Epidermal melanocyte (primary cell): ENCODE measurements at regions not wholly inside any gene's neighbourhood (a gene's known extent, or its start where the extent isn't known, plus 50 kb on each side); places are given as distances from the start of the nearest gene placed in this dataset.
"Not testable (repeated sequence)": the region's sequence is repeated elsewhere in the genome, so short reads cannot be mapped to it uniquely, and the experiment has no call there.

ENCODE experiments used
- DNase-seq: peaks from one replicate; pipeline ENCODE4 v3.0.0; 2011; ENCODE audit warnings: low spot score; ENCODE audit not compliant: insufficient read length

GRCh38 chr2:147141930-147142329, 702.9 kb upstream of the ACVR2A start:
- no peak for DNase-seq

GRCh38 chr2:147139732-147140131, 705.1 kb upstream of the ACVR2A start:
- not testable (repeated sequence) for DNase-seq

GRCh38 chr2:147137711-147138110, 707.1 kb upstream of the ACVR2A start:
- no peak for DNase-seq

- DNase-seq: no peak
Measured at GRCh38 chr2:147135376-147135775, 709.5 kb upstream of the ACVR2A start.

DNA sequence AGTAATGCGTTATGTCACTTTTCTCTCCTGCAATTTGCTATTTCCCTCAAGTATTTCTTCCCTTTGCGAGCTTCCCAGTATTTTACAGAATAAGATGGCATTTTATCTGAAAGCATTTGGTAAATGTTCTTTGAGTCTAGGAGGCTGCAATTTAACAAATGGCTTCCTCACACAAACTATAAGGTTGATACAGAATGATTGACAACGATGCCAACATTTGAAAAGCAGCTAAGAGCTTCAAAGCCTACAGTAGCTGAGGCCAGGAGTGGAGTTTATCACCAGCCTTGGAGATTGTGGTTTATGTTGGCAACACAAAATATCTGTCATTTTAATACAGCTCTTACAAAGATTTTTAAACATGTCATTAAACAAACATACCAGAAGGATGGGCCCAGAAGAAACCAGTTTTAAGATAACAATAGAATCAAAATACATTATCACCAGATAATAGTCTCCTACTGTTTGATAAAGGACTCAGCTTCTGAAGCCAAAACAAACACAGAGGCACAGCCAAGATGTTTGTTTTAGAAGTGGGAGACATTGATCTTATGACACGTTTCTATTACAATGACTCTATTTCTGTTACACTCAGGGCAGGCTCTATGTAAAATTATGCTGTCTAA, 711.4 kb upstream of the ACVR2A start:
- no peak for DNase-seq

- no peak for DNase-seq
Measured at GRCh38 chr2:147125145-147125544, 719.7 kb upstream of the ACVR2A start.

DNA sequence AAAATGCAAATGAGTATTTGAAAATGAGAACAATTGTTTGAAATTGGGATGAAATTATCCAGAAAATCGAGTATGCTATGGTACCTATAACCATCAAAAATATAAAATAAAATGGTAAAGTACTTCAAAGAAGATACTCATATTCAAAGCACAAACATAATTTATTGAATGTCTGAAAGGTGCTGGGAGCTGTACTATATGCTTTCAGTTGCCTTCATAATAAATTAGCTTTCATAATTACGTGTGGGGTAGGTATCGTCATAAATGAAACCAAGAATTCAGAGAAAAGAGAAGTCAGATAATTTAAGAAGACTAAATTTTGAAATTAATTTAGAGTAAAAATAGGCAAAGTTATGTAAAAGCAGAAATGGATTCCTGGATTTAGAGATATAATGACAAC, 721.9 kb upstream of the ACVR2A start:
- no peak for DNase-seq

- DNase-seq: no peak
Measured at GRCh38 chr2:147110962-147111361, 733.9 kb upstream of the ACVR2A start.

DNA sequence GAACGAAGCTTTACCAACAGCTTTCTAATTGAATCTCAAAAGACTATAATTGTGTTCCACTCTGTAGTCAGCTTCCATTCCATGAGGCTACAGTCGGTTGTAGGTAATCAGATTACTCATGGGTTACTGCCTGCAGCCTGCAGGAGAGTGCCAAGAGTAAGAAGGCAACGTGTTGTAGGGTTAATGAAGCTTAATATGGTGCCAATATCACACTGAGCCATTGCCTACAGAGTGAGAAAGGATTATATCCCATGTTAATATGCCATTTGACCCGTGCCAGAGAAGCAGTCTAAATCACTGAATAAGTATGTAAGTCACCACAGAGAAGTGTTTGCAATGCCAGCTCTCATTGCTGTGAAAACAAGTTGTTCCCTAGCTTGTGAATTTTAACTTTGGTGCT, 734.5 kb upstream of the ACVR2A start:
- no peak for DNase-seq

DNA sequence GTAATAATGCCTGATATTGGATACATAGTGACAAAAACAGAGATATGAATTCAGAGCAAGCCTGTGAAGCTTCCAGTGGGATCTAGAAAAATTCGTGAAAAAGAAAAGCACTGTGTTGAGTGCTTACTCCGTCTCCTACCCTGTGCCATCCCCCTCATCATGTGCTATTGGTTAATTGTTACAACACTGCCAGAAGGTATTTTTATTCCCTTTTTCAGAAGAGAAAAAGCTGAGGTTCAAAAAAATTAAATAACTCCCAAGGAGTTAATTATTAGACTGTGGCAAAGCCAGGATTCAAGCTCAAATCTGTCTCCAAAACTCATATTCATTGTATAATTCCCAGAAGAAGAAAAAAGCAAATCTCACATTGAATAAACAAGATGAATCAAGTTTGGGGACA, 735.5 kb upstream of the ACVR2A start:
- no peak for DNase-seq

GRCh38 chr2:147108548-147108947, 736.3 kb upstream of the ACVR2A start:
- no peak for DNase-seq

DNA sequence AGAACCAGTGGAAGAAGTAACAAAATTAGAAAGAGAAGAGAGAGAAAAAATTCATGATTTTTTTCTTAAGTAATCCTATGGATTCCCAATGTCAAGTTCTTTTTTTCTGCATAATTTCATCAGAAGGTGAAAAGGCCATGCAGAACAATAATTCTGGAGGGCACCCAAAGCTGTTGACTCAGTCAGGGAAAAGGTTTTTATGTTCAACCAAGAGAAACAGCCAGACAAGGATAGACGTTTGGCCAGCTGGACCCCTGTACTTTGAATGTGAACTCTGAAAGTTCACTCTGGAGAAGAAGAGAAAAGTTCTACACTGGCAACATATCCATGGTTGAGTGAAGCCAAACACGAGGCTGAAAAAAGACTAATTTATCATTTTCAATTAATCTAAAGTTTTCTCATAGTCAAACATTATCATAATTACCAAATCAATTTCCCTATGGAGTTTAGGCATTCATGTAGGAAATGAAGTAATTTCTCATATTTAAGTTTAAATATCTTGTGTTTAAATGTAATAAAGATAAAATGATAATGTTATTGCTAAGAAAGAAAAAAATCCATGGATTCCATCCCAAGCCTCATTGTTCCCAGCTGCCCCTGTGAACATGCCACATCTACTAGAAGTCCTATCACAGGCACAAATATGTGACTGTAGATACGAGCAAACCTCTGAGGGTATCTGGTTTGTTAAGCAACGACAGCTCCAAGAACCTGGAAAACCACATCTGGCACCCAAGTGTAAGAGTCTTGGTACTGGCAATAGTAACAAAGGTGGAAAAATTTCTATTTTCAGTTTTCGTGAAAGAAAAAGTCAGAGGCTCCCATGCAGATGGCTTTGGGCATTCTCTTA, 742.7 kb upstream of the ACVR2A start:
- DNase-seq: no peak

GRCh38 chr2:147100406-147101035, 744.3 kb upstream of the ACVR2A start:
- DNase-seq: no peak

DNA sequence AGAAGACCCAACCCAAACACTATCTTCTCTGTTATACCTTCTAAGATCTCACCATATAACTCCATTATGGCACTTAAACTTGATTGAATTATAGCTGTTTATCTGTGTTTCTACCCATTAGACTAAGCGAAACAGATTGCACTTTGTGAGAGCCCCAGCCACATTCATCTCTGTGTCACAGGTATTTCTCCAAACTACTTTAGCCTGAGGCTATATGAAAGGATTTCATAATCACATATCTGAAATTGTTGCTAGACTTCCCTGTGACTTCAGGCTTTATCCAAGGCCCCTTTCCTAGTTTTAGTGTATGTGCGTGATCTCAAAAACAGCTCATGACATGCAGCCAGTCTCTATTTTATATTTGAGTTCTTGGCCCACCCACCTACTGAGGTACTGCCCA, 745.0 kb upstream of the ACVR2A start:
- no peak for DNase-seq

GRCh38 chr2:147098940-147099339, 745.9 kb upstream of the ACVR2A start:
- DNase-seq: no peak

DNA sequence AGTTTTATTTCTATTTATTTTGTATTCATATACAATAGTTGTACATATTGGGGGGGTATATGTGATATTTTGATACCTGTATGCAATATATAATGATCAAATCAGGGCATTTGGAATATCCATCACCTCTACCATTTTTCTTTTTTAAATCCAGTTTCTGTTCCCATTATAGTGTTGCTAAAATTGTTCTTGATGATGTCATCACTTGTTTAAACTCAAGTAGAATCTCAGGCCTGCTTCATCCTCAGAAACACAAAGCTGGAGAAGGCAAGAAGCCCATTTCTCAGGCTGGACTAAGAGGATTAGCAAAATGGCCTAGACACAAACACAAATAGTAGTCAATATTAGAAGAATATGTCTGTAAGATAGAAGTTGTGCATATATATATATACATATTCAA, 747.1 kb upstream of the ACVR2A start:
- no peak for DNase-seq

GRCh38 chr2:147096671-147097070, 748.2 kb upstream of the ACVR2A start:
- DNase-seq: no peak

DNA sequence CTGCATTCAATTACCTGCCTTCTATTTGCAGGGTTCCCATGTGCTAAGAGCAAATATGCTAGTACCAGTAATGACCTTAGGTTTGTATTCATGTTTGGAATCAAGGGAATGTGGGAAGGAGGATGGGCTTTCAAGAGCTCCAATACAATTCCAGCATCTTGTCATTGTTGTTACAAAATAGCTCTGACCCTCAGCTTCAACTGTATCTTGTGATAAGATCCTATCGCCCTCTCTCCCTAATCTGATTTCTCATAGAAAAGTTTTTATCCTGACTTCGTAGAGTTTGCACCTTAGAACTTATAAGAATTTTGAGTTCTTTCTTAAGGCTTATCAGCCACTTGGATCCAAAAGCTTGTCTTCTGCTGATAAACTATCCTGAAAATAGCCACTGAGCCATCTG, 749.5 kb upstream of the ACVR2A start:
- DNase-seq: no peak

DNA sequence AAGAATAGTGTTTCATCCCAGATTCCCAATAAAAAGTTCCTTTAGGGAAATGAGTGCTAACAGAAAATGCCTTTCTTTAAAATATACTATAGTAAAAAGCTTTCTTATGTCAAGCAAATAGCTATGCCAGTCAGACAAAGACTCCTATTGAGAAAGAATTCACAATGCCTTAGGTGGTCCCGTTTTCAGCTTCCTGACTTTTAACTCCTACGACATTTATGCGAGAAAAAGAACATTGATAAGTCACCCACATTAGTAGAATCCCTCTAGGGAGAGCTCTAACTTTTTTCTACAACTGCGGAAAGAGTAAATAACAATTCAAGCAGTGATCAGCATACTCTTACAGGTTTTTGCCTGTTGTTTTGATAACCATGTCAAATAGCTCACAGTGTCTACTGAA, 750.8 kb upstream of the ACVR2A start:
- DNase-seq: no peak

DNA sequence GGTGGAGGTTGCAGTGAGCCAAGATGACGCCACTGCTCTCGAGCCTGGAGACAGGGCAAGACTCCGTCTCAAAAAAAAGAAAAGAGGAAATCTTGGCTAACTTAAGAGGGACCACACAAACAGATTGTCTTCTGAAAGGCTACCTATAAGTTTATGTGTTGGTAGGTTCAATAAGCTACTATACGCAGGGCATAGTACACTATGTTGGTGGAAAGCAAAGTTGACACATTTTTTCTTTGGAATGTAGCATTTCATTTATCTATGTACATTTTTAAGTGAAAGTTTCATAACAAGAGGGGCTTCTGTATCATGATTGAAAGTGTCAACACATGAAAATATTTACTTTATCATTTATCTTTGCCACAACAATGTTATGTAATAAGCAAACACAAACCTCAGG, 752.6 kb upstream of the ACVR2A start:
- DNase-seq: no peak

GRCh38 chr2:147091448-147091847, 753.4 kb upstream of the ACVR2A start:
- DNase-seq: no peak

DNA sequence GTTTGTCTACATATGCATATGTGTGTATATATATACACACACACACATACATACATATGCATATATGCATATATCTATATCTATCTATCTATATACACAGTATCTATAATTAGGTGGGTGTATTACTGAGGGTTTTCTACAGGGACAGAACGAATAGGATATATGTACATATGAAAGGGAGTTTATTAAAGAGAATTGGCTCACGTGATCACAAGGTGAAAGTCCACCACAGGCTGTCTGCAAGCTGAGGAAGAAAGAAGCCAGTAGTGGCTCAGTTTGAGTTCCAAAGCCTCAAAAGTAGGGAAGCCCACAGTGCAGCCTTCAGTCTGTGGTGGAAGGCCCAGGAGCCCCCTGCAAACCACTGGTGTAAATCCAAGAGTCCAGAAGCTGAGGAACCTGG, 756.0 kb upstream of the ACVR2A start:
- DNase-seq: no peak

DNA sequence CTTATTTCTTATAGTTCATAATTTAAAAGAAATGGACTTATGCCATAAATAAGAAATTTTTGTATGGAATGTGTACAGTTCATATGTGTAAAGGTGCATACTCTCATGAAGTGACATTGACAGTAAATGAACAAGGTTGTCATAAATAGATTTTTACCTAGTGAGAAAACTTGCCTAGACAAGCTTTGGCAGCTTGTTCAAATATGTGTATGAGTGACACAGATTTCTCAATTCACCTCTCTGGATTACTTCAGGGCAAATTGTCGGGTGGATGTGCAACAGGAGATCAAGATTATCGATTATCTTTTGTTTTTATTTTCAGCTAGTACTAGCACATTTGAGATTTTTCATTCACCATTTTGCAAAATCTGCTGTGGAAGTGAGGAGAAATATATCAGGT, 758.1 kb upstream of the ACVR2A start:
- no peak for DNase-seq
